GM23338 (cell line): ENCODE measurements at regions not wholly inside any gene's neighbourhood (a gene's known extent, or its start where the extent isn't known, plus 50 kb on each side); places are given as distances from the start of the nearest gene placed in this dataset.

ENCODE experiments used
- CTCF ChIP-seq, 2 experiments: fragments of 200-600 bp in 1 of 2; sonication (generic) in 1 of 2; conservative IDR thresholded peaks; 2 replicates each; pipeline versions ENCODE4 v1.5.1 to v1.6.1; 2016 to 2017; ENCODE audit warnings: antibody characterized with exemption in 2 of 2, low read depth in 2 of 2, mild to moderate bottlenecking in 2 of 2, moderate library complexity in 1 of 2
- POLR2AphosphoS5 ChIP-seq: IDR thresholded peaks from 2 replicates; pipeline ENCODE4 v1.6.1; 2016; ENCODE audit warnings: antibody characterized with exemption, low read depth

DNA sequence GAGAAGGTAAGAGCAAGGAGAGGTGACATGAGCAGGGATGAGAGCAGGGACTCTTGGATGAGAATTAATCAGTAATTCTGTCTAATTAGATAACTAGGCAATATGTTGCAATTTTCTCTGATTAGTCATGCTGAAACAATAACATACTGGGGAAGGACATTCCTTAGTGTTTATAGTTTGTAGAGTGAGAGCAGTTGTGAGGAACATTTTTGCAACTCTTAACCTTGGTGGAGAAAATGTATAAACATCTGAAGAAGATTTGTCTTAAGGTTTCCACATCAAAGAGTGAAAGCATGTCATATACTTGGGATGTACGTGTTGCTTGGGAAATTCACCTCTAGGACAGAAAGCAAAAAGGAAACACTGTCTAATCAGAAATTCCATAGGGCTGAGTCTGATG lies 955.4 kb upstream of the FANCL start:
- no peak for TF ChIP-seq CTCF (conservative IDR thresholded peaks at IDR 0.05; ENCODE audit: low read depth in 2 of 2)
- no peak for TF ChIP-seq POLR2AphosphoS5
